Smooth muscle cell (in vitro differentiated cells): ENCODE measurements at regions not wholly inside any gene's neighbourhood (a gene's known extent, or its start where the extent isn't known, plus 50 kb on each side); places are given as distances from the start of the nearest gene placed in this dataset.

Experiments
- DNase-seq: peaks from one replicate; lab custom pipeline; 2025; ENCODE audit not compliant: unreplicated experiment; lab: John Stamatoyannopoulos, UW
- H2AFZ ChIP-seq: fragments of 200-600 bp; sonication (generic); 2 replicates; pipeline ENCODE4 v1.6.0; 2016; ENCODE audit warnings: antibody characterized with exemption, low read depth, mild to moderate bottlenecking
- H3F3A ChIP-seq: fragments of 200-600 bp; sonication (generic); 2 replicates; pipeline ENCODE4 v1.6.0; 2017; ENCODE audit warnings: antibody characterized with exemption, low read depth
- H3K27ac ChIP-seq: fragments of 200-600 bp; sonication (generic); 2 replicates; pipeline ENCODE4 v1.5.1; 2016; ENCODE audit warnings: low read depth, mild to moderate bottlenecking
- H3K27me3 ChIP-seq: fragments of 200-600 bp; sonication (generic); 2 replicates; pipeline ENCODE4 v1.6.1; 2016; ENCODE audit warnings: low read depth, mild to moderate bottlenecking
- H3K36me3 ChIP-seq: fragments of 200-600 bp; sonication (generic); 2 replicates; pipeline ENCODE4 v1.5.1; 2016; ENCODE audit warnings: low read depth
- H3K4me1 ChIP-seq: fragments of 200-600 bp; sonication (generic); 2 replicates; pipeline ENCODE4 v1.5.1; 2016; ENCODE audit warnings: low read depth
- H3K4me2 ChIP-seq: fragments of 200-600 bp; sonication (generic); 2 replicates; pipeline ENCODE4 v1.6.0; 2016; ENCODE audit warnings: mild to moderate bottlenecking
- H3K4me3 ChIP-seq: fragments of 200-600 bp; sonication (generic); 2 replicates; pipeline ENCODE4 v1.5.1; 2016; ENCODE audit warnings: mild to moderate bottlenecking
- H3K79me2 ChIP-seq: fragments of 200-600 bp; sonication (generic); 2 replicates; pipeline ENCODE4 v1.6.0; 2016; ENCODE audit warnings: low read depth, mild to moderate bottlenecking
- H3K9ac ChIP-seq: fragments of 200-600 bp; sonication (generic); 2 replicates; pipeline ENCODE4 v1.6.0; 2016; ENCODE audit warnings: low read depth
- H3K9me3 ChIP-seq: fragments of 200-600 bp; sonication (generic); replicated peaks from 2 replicates; pipeline ENCODE4 v1.5.1; 2016; ENCODE audit warnings: low read depth
- H4K20me1 ChIP-seq: fragments of 200-600 bp; sonication (generic); 2 replicates; pipeline ENCODE4 v1.6.0; 2016; ENCODE audit warnings: low read depth
- CTCF ChIP-seq: fragments of 200-600 bp; sonication (generic); IDR thresholded peaks from 2 replicates; pipeline ENCODE4 v1.5.1; 2017; ENCODE audit warnings: borderline replicate concordance, mild to moderate bottlenecking, antibody characterized with exemption; ENCODE audit not compliant: insufficient read depth, poor library complexity, severe bottlenecking
- WGBS: methylation state at CpG from one replicate; pipeline ENCODE4 v1.1.7; 2016; ENCODE audit warnings: low lambda C conversion rate; 5-methylcytosine and 5-hydroxymethylcytosine counted together

- Histone ChIP-seq H3K4me3 (no peak overlapping the region), H3K27me3 (no peaks in the 10 kb centered on the region), H3K4me1 (peaks cover 9% of the 10 kb centered on the region), H3K9me3 (no peaks in the 10 kb centered on the region), H3K9ac (no peak overlapping the region), H3F3A (peaks cover 4% of the 10 kb centered on the region), H3K36me3 (no peaks in the 10 kb centered on the region), H3K79me2 (no peaks in the 10 kb centered on the region), H3K4me2 (no peak overlapping the region), H2AFZ (no peak overlapping the region), H3K27ac (no peak overlapping the region), H4K20me1 (no peaks in the 10 kb centered on the region)
- 88% methylated on average over 2 of the region's 2 CpGs for WGBS
- DNase-seq = no peak
- TF ChIP-seq CTCF = no peak
Observed at GRCh38 chr20:51118216-51118615, 95.3 kb upstream of the KCNG1 start.

GRCh38 chr20:51116765-51117686 lies 94.1 kb upstream of the KCNG1 start:
- H3K9me3 ChIP-seq = no peaks in the 10 kb centered on the region
- no peak overlapping the region for H3K4me3 ChIP-seq
- H3K27ac ChIP-seq = peak overlapping the region; percentile 17
- peaks cover 9% of the 10 kb centered on the region for H3K4me1 ChIP-seq
- no peaks in the 10 kb centered on the region for H4K20me1 ChIP-seq
- no peaks in the 10 kb centered on the region for H3K36me3 ChIP-seq
- no peak for DNase-seq
- WGBS = 58% methylated on average over 9 of the region's 9 CpGs
- H3K4me2 ChIP-seq = no peak overlapping the region
- no peak overlapping the region for H2AFZ ChIP-seq
- no peaks in the 10 kb centered on the region for H3F3A ChIP-seq
- H3K9ac ChIP-seq = no peak overlapping the region
- H3K27me3 ChIP-seq = no peaks in the 10 kb centered on the region
- no peak for TF ChIP-seq CTCF
- no peaks in the 10 kb centered on the region for H3K79me2 ChIP-seq

- Histone ChIP-seq H4K20me1 (no peaks in the 10 kb centered on the region), H2AFZ (no peak overlapping the region), H3K79me2 (no peaks in the 10 kb centered on the region), H3K27ac (no peak overlapping the region), H3K27me3 (peaks cover 21% of the 10 kb centered on the region), H3K9ac (no peak overlapping the region), H3K4me2 (no peak overlapping the region), H3K4me1 (peaks cover under 1% of the 10 kb centered on the region), H3F3A (no peaks in the 10 kb centered on the region), H3K4me3 (no peak overlapping the region), H3K9me3 (no peaks in the 10 kb centered on the region), H3K36me3 (no peaks in the 10 kb centered on the region)
- DNase-seq = no peak
- no peak for TF ChIP-seq CTCF
- 85% methylated on average over 8 of the region's 8 CpGs for WGBS
Observed at GRCh38 chr20:51111290-51111689, 88.4 kb upstream of the KCNG1 start.
